HEK293 (cell line): ENCODE measurements at regions not wholly inside any gene's neighbourhood (a gene's known extent, or its start where the extent isn't known, plus 50 kb on each side); places are given as distances from the start of the nearest gene placed in this dataset.

ENCODE experiments used
- CTCF ChIA-PET: fragments of 350-600 bp; formaldehyde crosslinking; extraction: SDS; loops from one replicate; lab custom pipeline; 2021; ENCODE audit warnings: antibody characterized with exemption; lab: Yijun Ruan, JAX
- POLR2A ChIA-PET: fragments of 300-600 bp; formaldehyde crosslinking; extraction: SDS; loops from one replicate; lab custom pipeline; 2020; ENCODE audit warnings: antibody characterized with exemption, inconsistent platforms; lab: Yijun Ruan, JAX
- H3K27ac ChIP-seq: fragments of 200-500 bp; sonication (Bioruptor generic); 2 replicates; pipeline ENCODE4 v1.5.1; 2014; ENCODE audit warnings: low read depth, low read length, control low read depth, inconsistent platforms; ENCODE audit errors: extremely low read depth
- H3K36me3 ChIP-seq, 2 experiments: fragments of 200-500 bp in 1 of 2; sonication (Bioruptor generic) in 1 of 2; 1 replicate in 1 of 2; 2 replicates in 1 of 2; pipeline ENCODE4 v1.5.1; 2014 to 2017; ENCODE audit warnings: inconsistent platforms in 2 of 2, low read length in 2 of 2; ENCODE audit not compliant: control insufficient read depth in 2 of 2, insufficient read depth in 1 of 2
- H3K4me1 ChIP-seq: fragments of 200-500 bp; sonication (Bioruptor generic); 2 replicates; pipeline ENCODE4 v1.5.1; 2014; ENCODE audit warnings: mild to moderate bottlenecking, low read length, inconsistent platforms; ENCODE audit not compliant: control insufficient read depth, insufficient read depth
- H3K4me3 ChIP-seq: 2 replicates; pipeline ENCODE4 v1.5.1; 2011; ENCODE audit warnings: low read depth, mild to moderate bottlenecking, control low read depth, low read length, moderate library complexity
- H3K9me3 ChIP-seq: fragments of 200-500 bp; sonication (Bioruptor generic); 2 replicates; pipeline ENCODE4 v1.5.1; 2014; ENCODE audit warnings: low read depth, low read length, inconsistent platforms; ENCODE audit not compliant: control insufficient read depth, insufficient read depth
- EGR2 ChIP-seq: fragments of 450-650 bp; formaldehyde crosslinking; IDR thresholded peaks from 2 replicates; pipeline ENCODE4 v1.5.1; 2016; ENCODE audit warnings: low read depth, missing biosample characterization, missing genetic modification characterization
- MEIS1 ChIP-seq: sonication (generic); formaldehyde crosslinking; IDR thresholded peaks from 2 replicates; pipeline ENCODE4 v1.8.1; 2022; ENCODE audit warnings: missing genetic modification reagents, mild to moderate bottlenecking, borderline replicate concordance
- ZBTB1 ChIP-seq: fragments of 450-650 bp; formaldehyde crosslinking; IDR thresholded peaks from 2 replicates; pipeline ENCODE4 v1.5.1; 2016; ENCODE audit warnings: missing biosample characterization, missing genetic modification characterization
- ZBTB8A ChIP-seq: fragments of 450-650 bp; formaldehyde crosslinking; IDR thresholded peaks from 2 replicates; pipeline ENCODE4 v1.5.1; 2016; ENCODE audit warnings: missing biosample characterization, missing genetic modification characterization
- ZNF174 ChIP-seq: fragments of 450-650 bp; formaldehyde crosslinking; IDR thresholded peaks from 2 replicates; pipeline ENCODE4 v1.5.0; 2017; ENCODE audit warnings: missing biosample characterization, mild to moderate bottlenecking, missing genetic modification characterization
- ZNF175 ChIP-seq: fragments of 450-650 bp; formaldehyde crosslinking; IDR thresholded peaks from 2 replicates; pipeline ENCODE4 v1.5.1; 2016; ENCODE audit warnings: missing biosample characterization, missing genetic modification characterization
- ZNF394 ChIP-seq: fragments of 450-650 bp; formaldehyde crosslinking; IDR thresholded peaks from 2 replicates; pipeline ENCODE4 v1.5.1; 2016; ENCODE audit warnings: missing biosample characterization, missing genetic modification characterization, mild to moderate bottlenecking, moderate library complexity, borderline replicate concordance
- ZNF426 ChIP-seq: fragments of 450-650 bp; formaldehyde crosslinking; IDR thresholded peaks from 2 replicates; pipeline ENCODE4 v1.5.1; 2017; ENCODE audit warnings: missing biosample characterization, missing genetic modification characterization, mild to moderate bottlenecking, inconsistent platforms, moderate library complexity
- ZNF621 ChIP-seq: fragments of 450-650 bp; formaldehyde crosslinking; IDR thresholded peaks from 2 replicates; pipeline ENCODE4 v1.5.1; 2017; ENCODE audit warnings: missing biosample characterization, missing genetic modification characterization
- ZNF664 ChIP-seq: fragments of 450-650 bp; formaldehyde crosslinking; IDR thresholded peaks from 2 replicates; pipeline ENCODE4 v1.5.1; 2016; ENCODE audit warnings: missing biosample characterization, missing genetic modification characterization
- TF ChIP-seq, protein P1 (sequence below): fragments of 450-650 bp; formaldehyde crosslinking; IDR thresholded peaks from 2 replicates; pipeline ENCODE4 v1.5.1; 2016; ENCODE audit warnings: missing biosample characterization, missing genetic modification characterization, borderline replicate concordance
- TF ChIP-seq, protein P2 (sequence below): fragments of 450-650 bp; formaldehyde crosslinking; IDR thresholded peaks from 2 replicates; pipeline ENCODE4 v1.5.1; 2016; ENCODE audit warnings: missing biosample characterization, missing genetic modification characterization
- TF ChIP-seq, protein P3 (sequence below): fragments of 450-650 bp; formaldehyde crosslinking; IDR thresholded peaks from 2 replicates; pipeline ENCODE4 v1.5.1; 2016; ENCODE audit warnings: missing biosample characterization, missing genetic modification characterization
- TF ChIP-seq, protein P4 (sequence below): fragments of 450-650 bp; formaldehyde crosslinking; IDR thresholded peaks from 2 replicates; pipeline ENCODE4 v1.5.1; 2016; ENCODE audit warnings: missing biosample characterization, missing genetic modification characterization

DNA sequence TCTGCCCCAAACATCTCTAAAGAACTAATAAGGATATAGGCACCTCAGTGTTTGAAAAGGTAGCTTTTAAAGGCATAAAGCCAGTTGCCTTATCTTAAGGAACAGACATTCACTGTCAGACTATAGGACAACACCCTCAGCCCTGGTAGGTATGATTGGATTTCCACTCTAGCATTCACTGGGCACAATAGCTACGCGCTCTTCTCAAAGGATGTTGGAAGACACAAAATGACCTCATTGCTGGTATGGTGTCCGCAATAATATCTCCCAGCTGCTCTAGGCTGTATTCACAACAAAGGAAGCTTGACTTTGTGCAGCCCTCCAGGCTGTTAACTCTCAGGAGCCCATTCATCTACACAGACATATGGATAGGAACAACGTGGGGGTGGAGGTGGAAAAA is 119.4 kb upstream of the CXADR start:
- Histone ChIP-seq H3K4me1 (no peaks in the 10 kb centered on the region), H3K4me3 (no peak overlapping the region), H3K36me3 (no peaks in the 10 kb centered on the region), H3K9me3 (no peaks in the 10 kb centered on the region), H3K27ac (no peak overlapping the region)
- ChIA-PET CTCF (interaction anchor here (0.8 to 0.9 kb wide), 2 partner anchors 192 to 447 kb away, joined by 3 read pairs; no protein-coding TSS in a partner anchor), POLR2A (no interaction called here)
- no peak for TF ChIP-seq MEIS1 (CRISPR knock-in tag)
- no peak for TF ChIP-seq ZBTB8A
- no peak for TF ChIP-seq EGR2 (tag by site-specific recombination)
- no peak for TF ChIP-seq ZNF664
- no peak for TF ChIP-seq ZNF175 (tag by site-specific recombination)
- TF ChIP-seq ZNF621 (tag by site-specific recombination): no peak
- TF ChIP-seq ZBTB1: no peak
- TF ChIP-seq, protein P1, sequence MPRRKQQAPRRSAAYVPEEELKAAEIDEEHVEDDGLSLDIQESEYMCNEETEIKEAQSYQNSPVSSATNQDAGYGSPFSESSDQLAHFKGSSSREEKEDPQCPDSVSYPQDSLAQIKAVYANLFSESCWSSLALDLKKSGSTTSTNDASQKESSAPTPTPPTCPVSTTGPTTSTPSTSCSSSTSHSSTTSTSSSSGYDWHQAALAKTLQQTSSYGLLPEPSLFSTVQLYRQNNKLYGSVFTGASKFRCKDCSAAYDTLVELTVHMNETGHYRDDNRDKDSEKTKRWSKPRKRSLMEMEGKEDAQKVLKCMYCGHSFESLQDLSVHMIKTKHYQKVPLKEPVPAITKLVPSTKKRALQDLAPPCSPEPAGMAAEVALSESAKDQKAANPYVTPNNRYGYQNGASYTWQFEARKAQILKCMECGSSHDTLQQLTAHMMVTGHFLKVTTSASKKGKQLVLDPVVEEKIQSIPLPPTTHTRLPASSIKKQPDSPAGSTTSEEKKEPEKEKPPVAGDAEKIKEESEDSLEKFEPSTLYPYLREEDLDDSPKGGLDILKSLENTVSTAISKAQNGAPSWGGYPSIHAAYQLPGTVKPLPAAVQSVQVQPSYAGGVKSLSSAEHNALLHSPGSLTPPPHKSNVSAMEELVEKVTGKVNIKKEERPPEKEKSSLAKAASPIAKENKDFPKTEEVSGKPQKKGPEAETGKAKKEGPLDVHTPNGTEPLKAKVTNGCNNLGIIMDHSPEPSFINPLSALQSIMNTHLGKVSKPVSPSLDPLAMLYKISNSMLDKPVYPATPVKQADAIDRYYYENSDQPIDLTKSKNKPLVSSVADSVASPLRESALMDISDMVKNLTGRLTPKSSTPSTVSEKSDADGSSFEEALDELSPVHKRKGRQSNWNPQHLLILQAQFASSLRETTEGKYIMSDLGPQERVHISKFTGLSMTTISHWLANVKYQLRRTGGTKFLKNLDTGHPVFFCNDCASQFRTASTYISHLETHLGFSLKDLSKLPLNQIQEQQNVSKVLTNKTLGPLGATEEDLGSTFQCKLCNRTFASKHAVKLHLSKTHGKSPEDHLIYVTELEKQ (tag by site-specific recombination): no peak
- no peak for TF ChIP-seq ZNF174 (tag by site-specific recombination)
- TF ChIP-seq, protein P2, sequence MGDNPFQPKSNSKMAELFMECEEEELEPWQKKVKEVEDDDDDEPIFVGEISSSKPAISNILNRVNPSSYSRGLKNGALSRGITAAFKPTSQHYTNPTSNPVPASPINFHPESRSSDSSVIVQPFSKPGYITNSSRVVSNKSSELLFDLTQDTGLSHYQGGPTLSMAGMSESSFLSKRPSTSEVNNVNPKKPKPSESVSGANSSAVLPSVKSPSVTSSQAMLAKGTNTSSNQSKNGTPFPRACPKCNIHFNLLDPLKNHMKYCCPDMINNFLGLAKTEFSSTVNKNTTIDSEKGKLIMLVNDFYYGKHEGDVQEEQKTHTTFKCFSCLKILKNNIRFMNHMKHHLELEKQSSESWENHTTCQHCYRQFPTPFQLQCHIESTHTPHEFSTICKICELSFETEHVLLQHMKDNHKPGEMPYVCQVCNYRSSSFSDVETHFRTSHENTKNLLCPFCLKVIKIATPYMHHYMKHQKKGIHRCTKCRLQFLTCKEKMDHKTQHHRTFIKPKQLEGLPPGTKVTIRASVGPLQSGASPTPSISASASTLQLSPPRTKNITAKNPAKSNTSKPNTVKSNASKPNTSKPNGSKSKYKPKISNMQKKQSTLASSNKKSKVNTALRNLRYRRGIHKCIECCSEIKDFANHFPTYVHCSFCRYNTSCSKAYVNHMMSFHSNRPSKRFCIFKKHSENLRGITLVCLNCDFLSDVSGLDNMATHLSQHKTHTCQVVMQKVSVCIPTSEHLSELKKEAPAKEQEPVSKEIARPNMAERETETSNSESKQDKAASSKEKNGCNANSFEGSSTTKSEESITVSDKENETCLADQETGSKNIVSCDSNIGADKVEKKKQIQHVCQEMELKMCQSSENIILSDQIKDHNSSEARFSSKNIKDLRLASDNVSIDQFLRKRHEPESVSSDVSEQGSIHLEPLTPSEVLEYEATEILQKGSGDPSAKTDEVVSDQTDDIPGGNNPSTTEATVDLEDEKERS: no peak

DNA sequence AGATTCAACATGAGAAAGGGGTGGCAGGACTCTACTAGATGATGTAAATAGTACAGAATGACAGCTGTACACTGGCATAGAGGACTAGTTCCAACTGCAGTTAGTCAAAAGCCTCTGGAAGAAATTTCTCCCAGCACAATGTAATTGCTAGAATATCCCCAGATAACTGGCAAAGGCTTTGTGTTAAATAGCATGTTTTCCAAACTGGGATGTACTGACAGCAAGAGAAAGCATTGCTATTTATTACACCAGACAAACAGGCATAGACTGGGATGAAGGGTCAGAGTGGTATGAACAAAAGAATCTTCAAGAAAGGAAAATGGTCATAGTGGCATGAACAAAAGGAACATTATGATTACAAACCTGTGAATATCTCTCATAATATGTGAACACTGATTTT is 115.9 kb upstream of the CXADR start:
- ChIA-PET CTCF (interaction anchor here (0.7 to 1.6 kb wide), 2 partner anchors 88 to 161 kb away, joined by 3 read pairs; no protein-coding TSS in a partner anchor), POLR2A (interaction anchor here (1.4 kb wide), 1 partner anchor 20 kb away, joined by 4 read pairs; no protein-coding TSS in a partner anchor)
- TF ChIP-seq, protein P3, sequence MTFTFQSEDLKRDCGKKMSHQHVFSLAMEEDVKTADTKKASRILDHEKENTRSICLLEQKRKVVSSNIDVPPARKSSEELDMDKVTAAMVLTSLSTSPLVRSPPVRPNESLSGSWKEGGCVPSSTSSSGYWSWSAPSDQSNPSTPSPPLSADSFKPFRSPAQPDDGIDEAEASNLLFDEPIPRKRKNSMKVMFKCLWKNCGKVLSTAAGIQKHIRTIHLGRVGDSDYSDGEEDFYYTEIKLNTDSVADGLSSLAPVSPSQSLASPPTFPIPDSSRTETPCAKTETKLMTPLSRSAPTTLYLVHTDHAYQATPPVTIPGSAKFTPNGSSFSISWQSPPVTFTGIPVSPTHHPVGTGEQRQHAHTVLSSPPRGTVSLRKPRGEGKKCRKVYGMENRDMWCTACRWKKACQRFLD (tag by site-specific recombination): no peak
- TF ChIP-seq ZNF426 (no peak), ZNF394 (tag by site-specific recombination) (no peak)
- TF ChIP-seq, protein P4, sequence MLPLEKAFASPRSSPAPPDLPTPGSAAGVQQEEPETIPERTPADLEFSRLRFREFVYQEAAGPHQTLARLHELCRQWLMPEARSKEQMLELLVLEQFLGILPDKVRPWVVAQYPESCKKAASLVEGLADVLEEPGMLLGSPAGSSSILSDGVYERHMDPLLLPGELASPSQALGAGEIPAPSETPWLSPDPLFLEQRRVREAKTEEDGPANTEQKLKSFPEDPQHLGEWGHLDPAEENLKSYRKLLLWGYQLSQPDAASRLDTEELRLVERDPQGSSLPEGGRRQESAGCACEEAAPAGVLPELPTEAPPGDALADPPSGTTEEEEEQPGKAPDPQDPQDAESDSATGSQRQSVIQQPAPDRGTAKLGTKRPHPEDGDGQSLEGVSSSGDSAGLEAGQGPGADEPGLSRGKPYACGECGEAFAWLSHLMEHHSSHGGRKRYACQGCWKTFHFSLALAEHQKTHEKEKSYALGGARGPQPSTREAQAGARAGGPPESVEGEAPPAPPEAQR (tag by site-specific recombination): no peak
- H3K4me1 ChIP-seq: no peaks in the 10 kb centered on the region
- no peak overlapping the region for H3K4me3 ChIP-seq
- no peaks in the 10 kb centered on the region for H3K36me3 ChIP-seq
- H3K27ac ChIP-seq: no peak overlapping the region
- no peaks in the 10 kb centered on the region for H3K9me3 ChIP-seq
